ENCODE measurements at regions not wholly inside any gene's neighbourhood (a gene's known extent, or its start where the extent isn't known, plus 50 kb on each side); places are given as distances from the start of the nearest gene placed in this dataset.

DNA sequence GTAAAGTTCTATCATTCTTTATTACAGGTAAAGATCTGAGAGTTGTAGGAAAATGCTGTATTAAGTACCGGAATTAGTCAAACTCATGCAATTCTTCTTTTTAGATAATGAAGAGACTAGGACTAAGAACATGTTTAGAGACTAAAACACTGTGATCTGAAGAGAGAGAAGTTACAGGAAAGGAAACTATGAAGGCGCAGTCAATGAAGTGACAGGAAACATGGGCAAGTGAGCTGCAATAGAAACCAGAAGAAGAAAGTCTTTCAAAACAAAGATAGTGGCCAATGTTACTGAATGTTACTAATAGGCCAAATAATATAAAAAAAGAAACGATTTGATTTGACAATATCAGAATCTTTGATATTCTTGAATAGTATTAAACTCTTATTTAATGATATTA lies 659.4 kb upstream of the RGS18 start:
- TF ChIP-seq, protein P1, sequence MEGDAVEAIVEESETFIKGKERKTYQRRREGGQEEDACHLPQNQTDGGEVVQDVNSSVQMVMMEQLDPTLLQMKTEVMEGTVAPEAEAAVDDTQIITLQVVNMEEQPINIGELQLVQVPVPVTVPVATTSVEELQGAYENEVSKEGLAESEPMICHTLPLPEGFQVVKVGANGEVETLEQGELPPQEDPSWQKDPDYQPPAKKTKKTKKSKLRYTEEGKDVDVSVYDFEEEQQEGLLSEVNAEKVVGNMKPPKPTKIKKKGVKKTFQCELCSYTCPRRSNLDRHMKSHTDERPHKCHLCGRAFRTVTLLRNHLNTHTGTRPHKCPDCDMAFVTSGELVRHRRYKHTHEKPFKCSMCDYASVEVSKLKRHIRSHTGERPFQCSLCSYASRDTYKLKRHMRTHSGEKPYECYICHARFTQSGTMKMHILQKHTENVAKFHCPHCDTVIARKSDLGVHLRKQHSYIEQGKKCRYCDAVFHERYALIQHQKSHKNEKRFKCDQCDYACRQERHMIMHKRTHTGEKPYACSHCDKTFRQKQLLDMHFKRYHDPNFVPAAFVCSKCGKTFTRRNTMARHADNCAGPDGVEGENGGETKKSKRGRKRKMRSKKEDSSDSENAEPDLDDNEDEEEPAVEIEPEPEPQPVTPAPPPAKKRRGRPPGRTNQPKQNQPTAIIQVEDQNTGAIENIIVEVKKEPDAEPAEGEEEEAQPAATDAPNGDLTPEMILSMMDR (IDR thresholded peaks at IDR 0.05): no peak
- TF ChIP-seq POLR2A (IDR thresholded peaks at IDR 0.05): no peak
